CD14-positive monocyte (primary cell): ENCODE measurements at regions not wholly inside any gene's neighbourhood (a gene's known extent, or its start where the extent isn't known, plus 50 kb on each side); places are given as distances from the start of the nearest gene placed in this dataset.

Experiments used
- DNase-seq, 3 donors: peaks; one replicate each; pipeline ENCODE4 v3.0.0-alpha.2; 2011 to 2022
- H2AFZ ChIP-seq: 2 replicates; pipeline ENCODE4 v1.6.0; 2012; ENCODE audit warnings: mild to moderate bottlenecking, low read depth, low read length, inconsistent platforms; ENCODE audit not compliant: insufficient read depth, poor library complexity, severe bottlenecking
- H3K27ac ChIP-seq, 2 donors: 1 replicate in 1 of 2; 2 replicates in 1 of 2; pipeline ENCODE4 v1.5.1; 2012 to 2013; ENCODE audit warnings: low read length in 2 of 2, control low read depth in 1 of 2, inconsistent platforms in 1 of 2, low read depth in 1 of 2, mild to moderate bottlenecking in 1 of 2
- H3K27me3 ChIP-seq, 2 donors: one replicate each; pipeline versions ENCODE4 v1.6.0 to v1.6.1; 2011 to 2013; ENCODE audit warnings: low read length in 2 of 2; ENCODE audit not compliant: control insufficient read depth in 2 of 2, insufficient read depth in 2 of 2
- H3K36me3 ChIP-seq, 2 donors: replicated peaks in 1 of 2; 1 replicate in 1 of 2; 2 replicates in 1 of 2; pipeline versions ENCODE4 v1.5.1 to v1.6.1; 2012 to 2013; ENCODE audit warnings: low read length in 2 of 2, control low read depth in 1 of 2, inconsistent platforms in 1 of 2, mild to moderate bottlenecking in 1 of 2; ENCODE audit not compliant: insufficient read depth in 2 of 2, control insufficient read depth in 1 of 2
- H3K4me1 ChIP-seq, 2 donors: 1 replicate in 1 of 2; 2 replicates in 1 of 2; pipeline versions ENCODE4 v1.5.1 to v1.6.1; 2012 to 2013; ENCODE audit warnings: low read length in 2 of 2, control low read depth in 1 of 2, inconsistent platforms in 1 of 2, mild to moderate bottlenecking in 1 of 2, moderate library complexity in 1 of 2; ENCODE audit not compliant: insufficient read depth in 2 of 2, control insufficient read depth in 1 of 2
- H3K4me2 ChIP-seq: replicated peaks from 2 replicates; pipeline ENCODE3; 2012; ENCODE audit warnings: low read length, moderate library complexity, mild to moderate bottlenecking; ENCODE audit not compliant: poor library complexity, severe bottlenecking; ENCODE audit errors: extremely low read depth
- H3K4me3 ChIP-seq, 3 experiments: fragments of 200-600 bp in 1 of 3; sonication (generic) in 1 of 3; replicated peaks in 1 of 3; 1 replicate in 2 of 3; 2 replicates in 1 of 3; pipeline ENCODE4 v1.5.1; 2011 to 2013; ENCODE audit warnings: low read length in 3 of 3, mild to moderate bottlenecking in 3 of 3, control low read depth in 2 of 3, low read depth in 2 of 3, inconsistent platforms in 1 of 3, moderate library complexity in 1 of 3
- H3K79me2 ChIP-seq: 2 replicates; pipeline ENCODE4 v1.6.0; 2012; ENCODE audit warnings: mild to moderate bottlenecking, control low read depth, inconsistent platforms, low read length, moderate library complexity; ENCODE audit not compliant: insufficient read depth
- H3K9ac ChIP-seq: 2 replicates; pipeline ENCODE4 v1.6.0; 2017; ENCODE audit warnings: low read length, mild to moderate bottlenecking; ENCODE audit not compliant: insufficient read depth, poor library complexity, severe bottlenecking
- H3K9me3 ChIP-seq, 2 donors: replicated peaks in 1 of 2; 1 replicate in 1 of 2; 2 replicates in 1 of 2; pipeline versions ENCODE4 v1.5.1 to v1.6.1; 2012 to 2013; ENCODE audit warnings: low read length in 2 of 2, control low read depth in 1 of 2; ENCODE audit not compliant: control insufficient read depth in 1 of 2, insufficient read depth in 1 of 2
- H4K20me1 ChIP-seq: 2 replicates; pipeline ENCODE4 v1.6.0; 2012; ENCODE audit warnings: mild to moderate bottlenecking, low read length, control low read depth, moderate library complexity; ENCODE audit not compliant: insufficient read depth
- H3K27ac Mint-ChIP-seq, 7 donors: one replicate each; pipeline ENCODE4 v1.8.0; 2020; ENCODE audit warnings: mild to moderate bottlenecking in 7 of 7, mixed read lengths in 7 of 7, moderate library complexity in 6 of 7, inconsistent platforms in 2 of 7
- H3K27me3 Mint-ChIP-seq, 3 donors: one replicate each; pipeline ENCODE4 v1.8.0; 2021 to 2022; ENCODE audit warnings: low read depth in 3 of 3, mild to moderate bottlenecking in 3 of 3, mixed read lengths in 3 of 3, moderate library complexity in 3 of 3, inconsistent platforms in 1 of 3
- H3K36me3 Mint-ChIP-seq, 2 donors: one replicate each; pipeline ENCODE4 v1.8.0; 2020; ENCODE audit warnings: mixed read lengths in 2 of 2, inconsistent platforms in 1 of 2, mild to moderate bottlenecking in 1 of 2
- H3K4me1 Mint-ChIP-seq: one replicate; pipeline ENCODE4 v1.8.0; 2020; ENCODE audit warnings: mild to moderate bottlenecking, mixed read lengths
- H3K4me3 Mint-ChIP-seq, 2 donors: one replicate each; pipeline ENCODE4 v1.8.0; 2020; ENCODE audit warnings: mild to moderate bottlenecking in 2 of 2, mixed read lengths in 2 of 2, moderate library complexity in 1 of 2
- H3K9me3 Mint-ChIP-seq, 7 donors: one replicate each; pipeline ENCODE4 v1.8.0; 2020 to 2022; ENCODE audit warnings: mixed read lengths in 7 of 7, mild to moderate bottlenecking in 6 of 7, moderate library complexity in 6 of 7, inconsistent platforms in 2 of 7
- WGBS: methylation state at CpG from one replicate; pipeline ENCODE4 v1.1.5; 2013; ENCODE audit warnings: missing lambda C conversion rate; ENCODE audit not compliant: insufficient coverage; 5-methylcytosine and 5-hydroxymethylcytosine counted together
- intact Hi-C, 2 donors: fragments of 100-400 bp; cut with micrococcal nuclease; formaldehyde crosslinking; loops; one replicate each; pipeline versions ENCODE4 v1.15.0 to v1.15.1; 2023
- TF ChIP-seq, protein P1 (sequence below): fragments of 200-600 bp; IDR thresholded peaks from one replicate; pipeline ENCODE4 v1.8.0; 2022; ENCODE audit warnings: antibody characterized with exemption, mild to moderate bottlenecking

- Mint-ChIP-seq H3K27me3 (peaks cover 0 to 5% (median 2%) of the 10 kb centered on the region in 3 donors), H3K4me3 (peak overlapping the region; percentile 43 to 77), H3K9me3 (peaks cover 9 to 12% (median 11%) of the 10 kb centered on the region in 7 donors), H3K27ac (peak overlapping the region; percentile 93 to 98 (median 97)), H3K4me1 (peaks cover 84% of the 10 kb centered on the region), H3K36me3 (peaks cover 13 to 15% of the 10 kb centered on the region in 2 donors)
- H3K9me3 ChIP-seq = peaks cover 0 to 8% of the 10 kb centered on the region in 2 donors
- no peaks in the 10 kb centered on the region for H3K36me3 ChIP-seq
- TF ChIP-seq, protein P1, sequence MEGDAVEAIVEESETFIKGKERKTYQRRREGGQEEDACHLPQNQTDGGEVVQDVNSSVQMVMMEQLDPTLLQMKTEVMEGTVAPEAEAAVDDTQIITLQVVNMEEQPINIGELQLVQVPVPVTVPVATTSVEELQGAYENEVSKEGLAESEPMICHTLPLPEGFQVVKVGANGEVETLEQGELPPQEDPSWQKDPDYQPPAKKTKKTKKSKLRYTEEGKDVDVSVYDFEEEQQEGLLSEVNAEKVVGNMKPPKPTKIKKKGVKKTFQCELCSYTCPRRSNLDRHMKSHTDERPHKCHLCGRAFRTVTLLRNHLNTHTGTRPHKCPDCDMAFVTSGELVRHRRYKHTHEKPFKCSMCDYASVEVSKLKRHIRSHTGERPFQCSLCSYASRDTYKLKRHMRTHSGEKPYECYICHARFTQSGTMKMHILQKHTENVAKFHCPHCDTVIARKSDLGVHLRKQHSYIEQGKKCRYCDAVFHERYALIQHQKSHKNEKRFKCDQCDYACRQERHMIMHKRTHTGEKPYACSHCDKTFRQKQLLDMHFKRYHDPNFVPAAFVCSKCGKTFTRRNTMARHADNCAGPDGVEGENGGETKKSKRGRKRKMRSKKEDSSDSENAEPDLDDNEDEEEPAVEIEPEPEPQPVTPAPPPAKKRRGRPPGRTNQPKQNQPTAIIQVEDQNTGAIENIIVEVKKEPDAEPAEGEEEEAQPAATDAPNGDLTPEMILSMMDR = no peak
- intact Hi-C loops = loop anchor here in 1 of 2 donors (2.0 kb wide), 1 partner anchor 14 kb away; no protein-coding TSS in a partner anchor
- 34% methylated on average over 10 of the region's 11 CpGs for WGBS
- peak; percentile 56 to 86 (median 65) for DNase-seq
- peaks cover 73 to 75% of the 10 kb centered on the region in 2 donors for H3K4me1 ChIP-seq
- no peaks in the 10 kb centered on the region for H3K27me3 ChIP-seq
- H4K20me1 ChIP-seq = no peaks in the 10 kb centered on the region
- peak overlapping the region; percentile 51 for H2AFZ ChIP-seq
- peaks cover 11% of the 10 kb centered on the region for H3K79me2 ChIP-seq
- H3K4me2 ChIP-seq = peak overlapping the region; percentile 57
- H3K27ac ChIP-seq = peak overlapping the region; percentile 93 to 99
- H3K9ac ChIP-seq = peak overlapping the region; percentile 74
- peak overlapping the region in 1 of 3 experiments; percentile 51 for H3K4me3 ChIP-seq
These were observed 163.7 kb upstream of the APCDD1 start for GRCh38 chr18:10290638-10291235.

DNA sequence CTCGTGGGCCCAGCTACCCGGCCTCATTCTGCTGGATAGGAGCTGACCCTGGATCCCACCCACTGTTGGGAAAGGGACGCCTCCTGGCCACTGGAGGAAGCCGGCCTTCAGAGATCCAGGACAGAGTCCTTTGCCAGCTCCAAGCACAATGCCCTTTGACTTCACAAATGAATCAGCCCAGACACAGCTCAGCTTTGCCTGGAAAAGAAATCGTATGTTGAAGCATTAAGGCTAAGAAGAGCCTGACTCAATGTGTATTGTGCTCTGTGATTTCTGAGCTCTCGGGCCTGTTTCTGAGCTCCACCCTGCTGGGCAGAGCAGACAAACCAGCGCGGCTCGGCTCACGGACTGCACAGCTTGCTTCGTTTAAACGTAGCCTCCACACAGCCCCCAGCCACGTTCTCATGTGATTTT lies 162.9 kb upstream of the APCDD1 start:
- Histone ChIP-seq H3K4me2 (no peak overlapping the region), H3K36me3 (no peaks in the 10 kb centered on the region), H3K27ac (peak overlapping the region; percentile 93 to 99), H3K4me1 (peaks cover 69 to 72% of the 10 kb centered on the region in 2 donors), H3K9ac (no peak overlapping the region), H3K9me3 (peaks cover 0 to 8% of the 10 kb centered on the region in 2 donors), H3K4me3 (no peak overlapping the region), H4K20me1 (no peaks in the 10 kb centered on the region), H3K27me3 (no peaks in the 10 kb centered on the region), H3K79me2 (peaks cover 11% of the 10 kb centered on the region), H2AFZ (no peak overlapping the region)
- WGBS = 97% methylated on average over 6 of the region's 13 CpGs
- DNase-seq = no peak
- TF ChIP-seq, protein P1 = no peak
- H3K27ac Mint-ChIP-seq = peak overlapping the region; percentile 93 to 98 (median 97)
- H3K4me1 Mint-ChIP-seq = peaks cover 82% of the 10 kb centered on the region
- no peak overlapping the region for H3K4me3 Mint-ChIP-seq
- H3K27me3 Mint-ChIP-seq = peaks cover 0 to 5% (median 2%) of the 10 kb centered on the region in 3 donors
- peaks cover 9 to 12% (median 11%) of the 10 kb centered on the region in 7 donors for H3K9me3 Mint-ChIP-seq
- intact Hi-C loops = loop anchor here in 1 of 2 donors (2.0 kb wide), 1 partner anchor 13 kb away; no protein-coding TSS in a partner anchor
- H3K36me3 Mint-ChIP-seq = peaks cover 13 to 15% of the 10 kb centered on the region in 2 donors
